ENCODE measurements at regions not wholly inside any gene's neighbourhood (a gene's known extent, or its start where the extent isn't known, plus 50 kb on each side); places are given as distances from the start of the nearest gene placed in this dataset.
"Not testable (repeated sequence)": the region's sequence is repeated elsewhere in the genome, so short reads cannot be mapped to it uniquely, and the experiment has no call there.

DNA sequence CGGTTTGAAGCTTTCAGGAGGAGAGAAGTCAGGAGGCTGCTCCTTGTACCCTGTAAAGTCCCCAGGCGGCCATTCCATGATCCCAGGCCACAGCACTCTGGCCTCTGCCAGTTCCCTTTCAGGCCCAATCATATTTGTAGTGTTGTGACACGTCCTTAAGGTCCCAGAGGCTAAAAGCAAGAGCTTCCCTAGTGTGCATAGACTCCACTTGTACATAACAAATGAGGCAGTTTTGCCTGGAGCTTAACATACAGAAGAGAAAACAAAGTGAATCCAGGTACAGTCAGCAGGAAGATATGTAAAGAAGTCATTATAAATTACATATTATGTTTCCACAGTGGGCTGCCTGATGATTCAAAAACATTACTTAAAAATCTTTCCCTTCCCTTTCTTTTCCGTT lies 81.1 kb upstream of the RPH3A start:
- intact Hi-C loops (cut with DNase I; ENCODE audit: low total_unique reads) = no loop called here
- 62 to 75% methylated on average over 4 of the region's 4 CpGs for WGBS, 2 donors
- H3K4me1 ChIP-seq = no peaks in the 10 kb centered on the region
- H3K4me3 ChIP-seq = no peak overlapping the region
- H3K36me3 ChIP-seq (ENCODE audit: low read depth, missing control alignments) = no peaks in the 10 kb centered on the region
- no peak overlapping the region for H3K27ac ChIP-seq
- H3K27me3 ChIP-seq = no peaks in the 10 kb centered on the region
- no peak for DNase-seq
- no peaks in the 10 kb centered on the region for H3K9me3 ChIP-seq
- no peak for TF ChIP-seq POLR2A (IDR thresholded peaks at IDR 0.05)
- TF ChIP-seq, protein P1, sequence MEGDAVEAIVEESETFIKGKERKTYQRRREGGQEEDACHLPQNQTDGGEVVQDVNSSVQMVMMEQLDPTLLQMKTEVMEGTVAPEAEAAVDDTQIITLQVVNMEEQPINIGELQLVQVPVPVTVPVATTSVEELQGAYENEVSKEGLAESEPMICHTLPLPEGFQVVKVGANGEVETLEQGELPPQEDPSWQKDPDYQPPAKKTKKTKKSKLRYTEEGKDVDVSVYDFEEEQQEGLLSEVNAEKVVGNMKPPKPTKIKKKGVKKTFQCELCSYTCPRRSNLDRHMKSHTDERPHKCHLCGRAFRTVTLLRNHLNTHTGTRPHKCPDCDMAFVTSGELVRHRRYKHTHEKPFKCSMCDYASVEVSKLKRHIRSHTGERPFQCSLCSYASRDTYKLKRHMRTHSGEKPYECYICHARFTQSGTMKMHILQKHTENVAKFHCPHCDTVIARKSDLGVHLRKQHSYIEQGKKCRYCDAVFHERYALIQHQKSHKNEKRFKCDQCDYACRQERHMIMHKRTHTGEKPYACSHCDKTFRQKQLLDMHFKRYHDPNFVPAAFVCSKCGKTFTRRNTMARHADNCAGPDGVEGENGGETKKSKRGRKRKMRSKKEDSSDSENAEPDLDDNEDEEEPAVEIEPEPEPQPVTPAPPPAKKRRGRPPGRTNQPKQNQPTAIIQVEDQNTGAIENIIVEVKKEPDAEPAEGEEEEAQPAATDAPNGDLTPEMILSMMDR (IDR thresholded peaks at IDR 0.05) = no peak

DNA sequence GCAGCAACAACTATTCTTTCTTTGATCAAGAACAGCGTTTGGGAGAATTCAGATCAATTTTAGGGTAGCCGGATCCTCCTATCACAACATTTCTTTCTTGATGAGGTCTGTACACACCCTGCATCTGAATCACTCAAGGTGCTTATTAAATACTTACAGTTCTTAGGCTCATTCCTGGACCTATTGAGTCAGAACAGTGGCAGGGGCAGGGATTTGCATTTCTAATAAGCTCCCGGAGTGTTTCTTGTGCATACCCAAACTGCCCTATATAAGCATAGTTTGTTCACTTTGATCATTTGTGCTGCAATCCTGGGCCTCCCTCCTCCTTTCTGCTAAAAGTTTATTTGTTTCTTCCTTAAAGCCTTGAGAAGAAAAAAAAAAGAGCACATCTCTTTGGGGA lies 80.5 kb upstream of the RPH3A start:
- H3K27ac ChIP-seq = no peak overlapping the region
- TF ChIP-seq POLR2A (IDR thresholded peaks at IDR 0.05) = no peak
- TF ChIP-seq, protein P1 (IDR thresholded peaks at IDR 0.05) = no peak
- intact Hi-C loops (cut with DNase I; ENCODE audit: low total_unique reads) = no loop called here
- WGBS, 2 donors = 76 to 84% methylated on average over 3 of the region's 3 CpGs
- peaks cover 3% of the 10 kb centered on the region for H3K4me1 ChIP-seq
- no peak overlapping the region for H3K4me3 ChIP-seq
- H3K36me3 ChIP-seq (ENCODE audit: low read depth, missing control alignments) = no peaks in the 10 kb centered on the region
- no peaks in the 10 kb centered on the region for H3K27me3 ChIP-seq
- no peaks in the 10 kb centered on the region for H3K9me3 ChIP-seq
- no peak for DNase-seq

DNA sequence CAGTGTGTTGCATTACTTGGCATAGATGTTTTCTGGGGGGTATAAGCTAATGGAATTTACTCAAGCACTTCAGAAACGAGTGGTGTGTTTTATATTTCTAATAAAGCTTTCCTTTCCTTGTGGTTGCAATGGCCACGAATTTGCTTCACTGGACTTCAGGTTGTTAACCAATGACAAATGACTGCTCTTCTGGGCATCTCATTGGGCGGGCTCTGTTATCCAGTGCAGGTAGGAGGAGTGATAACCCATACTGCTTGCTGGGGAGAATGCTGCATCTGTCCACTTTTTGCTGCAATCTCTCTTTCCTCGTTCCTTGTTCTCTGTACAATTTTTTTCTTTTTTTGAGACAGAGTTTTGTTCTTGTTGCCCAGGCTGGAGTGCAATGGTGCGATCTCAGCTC lies 80.0 kb upstream of the RPH3A start:
- Histone ChIP-seq H3K27ac (no peak overlapping the region), H3K36me3 (ENCODE audit: low read depth, missing control alignments) (no peaks in the 10 kb centered on the region), H3K27me3 (no peaks in the 10 kb centered on the region), H3K4me1 (peaks cover 6% of the 10 kb centered on the region), H3K4me3 (no peak overlapping the region), H3K9me3 (no peaks in the 10 kb centered on the region)
- DNase-seq = no peak
- intact Hi-C loops (cut with DNase I; ENCODE audit: low total_unique reads) = no loop called here
- WGBS, 2 donors = 68% methylated on average over 5 of the region's 5 CpGs
- TF ChIP-seq, protein P1 (IDR thresholded peaks at IDR 0.05) = no peak
- TF ChIP-seq POLR2A (IDR thresholded peaks at IDR 0.05) = no peak

DNA sequence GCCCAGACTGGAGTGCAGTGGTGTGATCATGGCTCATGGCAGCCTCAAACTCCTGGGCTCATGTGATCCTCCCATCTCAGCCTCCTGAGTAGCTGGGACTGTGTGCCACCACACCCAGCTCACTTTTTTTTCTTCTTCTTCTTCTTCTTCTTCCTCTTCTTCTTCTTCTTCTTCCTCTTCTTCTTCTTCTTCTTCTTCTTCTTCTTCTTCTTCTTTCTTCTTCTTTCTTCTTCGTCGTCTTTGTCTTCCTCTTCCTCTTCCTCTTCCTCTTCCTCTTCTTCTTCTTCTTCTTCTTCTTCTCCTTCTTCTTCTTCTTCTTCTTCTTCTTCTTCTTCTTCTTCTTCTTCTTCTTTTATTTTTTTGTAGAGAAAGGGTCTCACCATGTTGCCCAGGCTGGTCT lies 78.8 kb upstream of the RPH3A start:
- DNase-seq; H3K27me3 ChIP-seq; H3K4me3 ChIP-seq; intact Hi-C loops (cut with DNase I; ENCODE audit: low total_unique reads); H3K27ac ChIP-seq; H3K9me3 ChIP-seq; H3K4me1 ChIP-seq; H3K36me3 ChIP-seq (ENCODE audit: low read depth, missing control alignments): not testable (repeated sequence)
- 85 to 86% methylated on average over 2 of the region's 2 CpGs for WGBS, 2 donors

DNA sequence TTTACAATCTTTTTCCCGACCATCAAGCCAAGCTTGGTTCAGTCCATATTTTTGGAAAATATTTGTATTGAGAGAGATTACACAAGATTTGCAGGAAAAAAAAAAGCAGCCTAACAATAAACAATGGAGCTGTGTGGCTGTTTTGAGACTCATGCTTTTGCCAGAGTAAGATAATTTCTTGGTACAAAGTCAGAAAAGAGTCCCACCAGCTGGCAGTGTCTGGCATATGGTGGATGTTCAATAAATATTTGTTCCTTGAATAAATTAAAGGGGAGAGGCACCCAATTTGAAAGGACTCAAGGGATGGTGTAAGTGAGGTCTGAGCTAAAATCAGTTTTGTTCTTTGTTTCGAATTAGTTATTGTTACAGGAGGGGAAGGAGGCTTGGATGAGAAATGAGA lies 78.1 kb upstream of the RPH3A start:
- Histone ChIP-seq H3K36me3 (ENCODE audit: low read depth, missing control alignments) (no peaks in the 10 kb centered on the region), H3K27me3 (no peaks in the 10 kb centered on the region), H3K4me3 (no peak overlapping the region), H3K4me1 (peaks cover 6% of the 10 kb centered on the region), H3K27ac (no peak overlapping the region), H3K9me3 (no peaks in the 10 kb centered on the region)
- intact Hi-C loops (cut with DNase I; ENCODE audit: low total_unique reads) = no loop called here
- no peak for DNase-seq
- no peak for TF ChIP-seq POLR2A (IDR thresholded peaks at IDR 0.05)
- TF ChIP-seq, protein P1 (IDR thresholded peaks at IDR 0.05) = no peak
- 68 to 69% methylated on average over 2 of the region's 2 CpGs for WGBS, 2 donors
